ENCODE measurements at regions not wholly inside any gene's neighbourhood (a gene's known extent, or its start where the extent isn't known, plus 50 kb on each side); places are given as distances from the start of the nearest gene placed in this dataset.

GRCh38 chr6:121536345-121536744 lies 100.9 kb downstream of the GJA1 start:
- Histone ChIP-seq H3K36me3 (ENCODE audit: low read depth, low read length) (no peaks in the 10 kb centered on the region), H2AFZ (ENCODE audit: low read length) (no peak overlapping the region), H3K4me1 (ENCODE audit: insufficient read depth, low read length) (no peaks in the 10 kb centered on the region), H3K4me3 (ENCODE audit: low read length) (no peak overlapping the region), H3K9ac (ENCODE audit: low read length) (no peak overlapping the region), H3F3A (ENCODE audit: low read length, unreplicated experiment) (no peaks in the 10 kb centered on the region), H3K4me2 (ENCODE audit: low read length) (no peak overlapping the region), H3K9me3 (ENCODE audit: low read length) (no peaks in the 10 kb centered on the region), H3K79me2 (ENCODE audit: low read length) (no peaks in the 10 kb centered on the region), H3K9me2 (replicated peaks; ENCODE audit: low read length) (no peaks in the 10 kb centered on the region), H3K27ac (ENCODE audit: low read length) (no peak overlapping the region), H4K20me1 (ENCODE audit: low read length) (no peaks in the 10 kb centered on the region), H3K27me3 (ENCODE audit: low read length) (no peaks in the 10 kb centered on the region)
- no peak for TF ChIP-seq CTCF (conservative IDR thresholded peaks at IDR 0.05; ENCODE audit: low read depth, low read length)
- CTCF ChIA-PET, result no interaction called here
- BruUV-seq (replicated peaks), result no TSS peak
- intact Hi-C loops (cut with micrococcal nuclease), result no loop called here
- ATAC-seq, result no peak
- no peak for DNase-seq
- POLR2A ChIA-PET (ENCODE audit: unreplicated experiment), result no interaction called here

- no peaks in the 10 kb centered on the region for H3K9me3 ChIP-seq (ENCODE audit: low read length)
- no peaks in the 10 kb centered on the region for H3F3A ChIP-seq (ENCODE audit: low read length, unreplicated experiment)
- intact Hi-C loops (cut with micrococcal nuclease), result no loop called here
- no peak overlapping the region for H2AFZ ChIP-seq (ENCODE audit: low read length)
- no peaks in the 10 kb centered on the region for H3K79me2 ChIP-seq (ENCODE audit: low read length)
- ChIA-PET POLR2A (ENCODE audit: unreplicated experiment) (no interaction called here), CTCF (no interaction called here)
- ATAC-seq, result no peak
- no peak overlapping the region for H3K4me3 ChIP-seq (ENCODE audit: low read length)
- no TSS peak for BruUV-seq (replicated peaks)
- no peak overlapping the region for H3K4me2 ChIP-seq (ENCODE audit: low read length)
- no peaks in the 10 kb centered on the region for H3K9me2 ChIP-seq (replicated peaks; ENCODE audit: low read length)
- no peak for DNase-seq
- H3K9ac ChIP-seq (ENCODE audit: low read length), result no peak overlapping the region
- no peaks in the 10 kb centered on the region for H4K20me1 ChIP-seq (ENCODE audit: low read length)
- no peak overlapping the region for H3K27ac ChIP-seq (ENCODE audit: low read length)
- peaks cover 10% of the 10 kb centered on the region; the same call in 1 of the 2 replicates for H3K4me1 ChIP-seq (ENCODE audit: insufficient read depth, low read length)
- H3K36me3 ChIP-seq (ENCODE audit: low read depth, low read length), result no peaks in the 10 kb centered on the region
- no peaks in the 10 kb centered on the region for H3K27me3 ChIP-seq (ENCODE audit: low read length)
- TF ChIP-seq EZH2 (IDR thresholded peaks at IDR 0.05; ENCODE audit: low read length, unreplicated experiment), result no peak
- TF ChIP-seq EZH2phosphoT487 (IDR thresholded peaks at IDR 0.05; ENCODE audit: borderline replicate concordance, low read length), result no peak
- TF ChIP-seq CTCF (conservative IDR thresholded peaks at IDR 0.05; ENCODE audit: low read depth, low read length), result no peak
Observed at GRCh38 chr6:121539439-121539838, 104.0 kb downstream of the GJA1 start.

- ChIA-PET POLR2A (ENCODE audit: unreplicated experiment) (no interaction called here), CTCF (no interaction called here)
- H3K9me3 ChIP-seq (ENCODE audit: low read length), result no peaks in the 10 kb centered on the region
- H3K27me3 ChIP-seq (ENCODE audit: low read length), result no peaks in the 10 kb centered on the region
- TF ChIP-seq EZH2phosphoT487 (IDR thresholded peaks at IDR 0.05; ENCODE audit: borderline replicate concordance, low read length) (no peak), EZH2 (IDR thresholded peaks at IDR 0.05; ENCODE audit: low read length, unreplicated experiment) (no peak), CTCF (conservative IDR thresholded peaks at IDR 0.05; ENCODE audit: low read depth, low read length) (no peak)
- peaks cover 10% of the 10 kb centered on the region; the same call in 1 of the 2 replicates for H3K4me1 ChIP-seq (ENCODE audit: insufficient read depth, low read length)
- H3K79me2 ChIP-seq (ENCODE audit: low read length), result no peaks in the 10 kb centered on the region
- no peak overlapping the region for H3K9ac ChIP-seq (ENCODE audit: low read length)
- no peaks in the 10 kb centered on the region for H3K36me3 ChIP-seq (ENCODE audit: low read depth, low read length)
- intact Hi-C loops (cut with micrococcal nuclease), result no loop called here
- DNase-seq (no peak), ATAC-seq (no peak)
- H3K27ac ChIP-seq (ENCODE audit: low read length), result no peak overlapping the region
- no peaks in the 10 kb centered on the region for H3F3A ChIP-seq (ENCODE audit: low read length, unreplicated experiment)
- H3K4me2 ChIP-seq (ENCODE audit: low read length), result no peak overlapping the region
- no TSS peak for BruUV-seq (replicated peaks)
- no peaks in the 10 kb centered on the region for H3K9me2 ChIP-seq (replicated peaks; ENCODE audit: low read length)
- no peak overlapping the region for H3K4me3 ChIP-seq (ENCODE audit: low read length)
- H4K20me1 ChIP-seq (ENCODE audit: low read length), result no peaks in the 10 kb centered on the region
- no peak overlapping the region for H2AFZ ChIP-seq (ENCODE audit: low read length)
Observed at GRCh38 chr6:121540210-121540609, 104.8 kb downstream of the GJA1 start.

Data from PC-3 (cell line).